NCI-H446 (cell line): ENCODE measurements at regions not wholly inside any gene's neighbourhood (a gene's known extent, or its start where the extent isn't known, plus 50 kb on each side); places are given as distances from the start of the nearest gene placed in this dataset.
"Not testable (repeated sequence)": the region's sequence is repeated elsewhere in the genome, so short reads cannot be mapped to it uniquely, and the experiment has no call there.

Experiments used
- DNase-seq, 2 experiments: peaks; one replicate each; lab custom pipeline; 2025; lab: John Stamatoyannopoulos, UW

DNA sequence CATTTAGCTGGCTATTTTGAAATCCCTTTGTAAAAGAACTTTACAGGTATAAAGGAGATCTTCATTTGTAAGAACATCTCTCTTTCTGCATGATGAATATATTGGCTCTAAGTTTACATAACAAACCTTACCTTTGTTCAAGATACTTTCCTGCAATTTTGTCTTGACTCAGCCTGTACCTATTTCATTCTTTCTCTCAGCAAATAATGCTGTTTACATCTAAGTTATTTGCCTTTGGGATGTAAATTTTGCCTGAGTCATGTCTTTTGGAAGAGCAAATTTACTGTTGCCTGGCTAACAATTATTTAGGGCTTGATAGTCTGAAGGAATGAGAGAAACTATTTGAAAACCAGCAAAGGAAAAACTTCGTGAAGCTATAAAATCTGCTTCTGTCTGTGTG lies 210.4 kb upstream of the TGIF2LY start:
- not testable (repeated sequence) for DNase-seq

DNA sequence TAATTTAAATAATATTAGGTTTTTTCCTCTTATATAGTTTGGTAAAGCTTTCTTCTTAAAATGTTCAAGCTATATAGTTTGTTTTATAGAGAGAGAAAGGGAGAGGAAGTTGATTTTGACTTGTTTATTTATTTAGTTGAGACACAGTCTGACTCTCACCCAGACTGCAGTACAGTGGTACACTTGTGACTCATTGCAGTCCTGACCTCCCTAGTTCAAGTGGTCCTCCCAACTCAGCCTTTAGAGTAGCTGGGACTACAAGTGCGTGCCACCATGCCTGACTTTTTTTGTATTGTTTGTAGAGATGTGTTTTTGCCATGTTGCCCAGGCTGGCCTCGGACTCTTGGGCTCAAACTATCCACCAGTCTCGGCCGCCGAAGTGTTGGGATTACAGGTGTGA lies 187.4 kb upstream of the TGIF2LY start:
- DNase-seq: not testable (repeated sequence)

DNA sequence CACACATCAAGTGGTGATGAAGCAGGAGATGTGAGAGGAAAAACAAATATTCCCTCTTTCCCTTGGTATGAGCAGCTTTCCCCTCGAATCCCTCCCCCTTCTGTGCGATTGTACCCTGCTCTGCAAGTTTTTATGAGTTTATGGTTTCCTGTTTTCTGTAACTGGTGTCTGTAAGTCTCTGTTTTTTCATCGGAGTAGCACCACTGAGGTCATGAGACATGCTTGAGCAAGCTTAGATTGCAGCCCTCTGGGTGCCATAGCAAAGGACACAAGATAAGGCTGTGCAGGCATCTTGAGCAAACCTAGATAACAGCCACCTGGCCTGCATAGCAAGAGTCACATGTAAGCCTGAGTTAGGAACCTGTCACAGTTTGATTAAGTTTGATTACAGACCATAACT lies 174.6 kb upstream of the TGIF2LY start:
- not testable (repeated sequence) for DNase-seq

DNA sequence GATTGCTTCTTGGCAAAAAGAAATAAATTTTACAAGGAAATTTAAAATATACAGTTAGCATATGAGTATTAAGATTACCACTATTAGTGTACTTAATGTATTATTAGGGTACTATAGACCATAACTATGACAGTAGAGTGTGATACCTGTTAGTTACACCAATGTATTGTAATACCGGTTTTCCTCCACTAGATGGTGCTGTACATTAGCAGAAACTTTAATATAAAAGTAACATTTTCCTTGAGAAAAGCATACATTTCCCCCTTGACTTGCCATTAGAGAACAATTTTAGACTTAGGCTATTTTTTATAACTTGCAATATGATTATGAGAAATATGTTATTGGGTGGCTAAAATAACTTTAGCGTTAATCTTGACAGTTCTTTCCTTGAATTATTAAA lies 173.3 kb upstream of the TGIF2LY start:
- DNase-seq: peak in 1 of 2 experiments; percentile 0

DNA sequence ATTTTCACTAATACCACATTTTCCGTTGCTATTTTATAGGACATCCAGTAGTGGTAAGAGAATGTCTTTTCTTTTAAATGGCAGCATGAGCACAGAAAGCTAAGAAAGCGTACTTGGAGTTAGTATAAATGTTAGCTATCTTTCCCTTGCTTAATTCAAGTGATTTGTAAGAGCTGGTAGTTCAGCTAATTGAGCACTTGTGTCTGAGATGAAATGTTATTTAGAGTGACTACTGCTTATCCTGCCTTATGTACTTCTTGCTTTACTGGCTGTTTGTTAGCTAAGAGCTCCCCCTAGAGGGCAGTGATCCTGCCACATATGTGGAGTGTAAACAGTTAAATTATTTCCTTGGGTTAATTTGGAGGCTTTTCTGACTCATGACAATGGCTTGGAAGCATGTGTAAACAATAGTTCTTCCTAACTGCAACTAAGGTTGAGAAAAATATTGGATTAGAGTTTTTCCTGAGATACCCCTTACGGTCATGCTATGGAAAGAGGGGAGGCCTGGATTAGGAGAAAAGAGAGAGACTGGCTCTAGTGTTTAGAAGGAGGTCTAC lies 171.9 kb upstream of the TGIF2LY start:
- DNase-seq: not testable (repeated sequence)

DNA sequence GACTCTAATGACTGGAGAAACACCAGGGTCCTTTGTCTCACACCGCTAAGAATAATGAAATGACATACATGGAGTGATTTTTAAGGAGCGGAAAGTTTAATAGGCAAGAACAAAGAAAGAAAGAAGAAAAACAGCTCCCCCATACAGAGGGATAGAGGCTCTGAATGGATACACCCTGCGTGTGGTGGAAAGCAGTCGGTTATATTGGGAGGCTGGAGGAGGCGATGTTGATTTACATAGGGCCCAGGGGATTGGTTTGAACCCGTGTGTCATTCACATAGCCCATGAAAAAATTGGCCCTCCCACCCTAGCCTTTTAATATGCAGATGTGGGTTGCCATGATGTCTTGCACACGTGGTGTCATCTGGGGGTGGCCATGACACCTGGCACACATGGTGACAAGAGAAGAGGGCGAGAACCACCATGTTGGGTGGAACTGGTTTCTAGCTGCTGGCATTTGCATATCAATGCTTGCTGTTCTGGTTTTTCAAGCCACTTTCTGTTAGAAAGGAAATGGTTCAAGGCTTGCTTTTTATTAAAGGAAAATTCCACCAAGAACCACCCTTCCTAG lies 168.5 kb upstream of the TGIF2LY start:
- not testable (repeated sequence) for DNase-seq
